ENCODE measurements at regions not wholly inside any gene's neighbourhood (a gene's known extent, or its start where the extent isn't known, plus 50 kb on each side); places are given as distances from the start of the nearest gene placed in this dataset.

GRCh38 chr17:12402963-12403622 is 262.6 kb upstream of the MYOCD start:
- H3K27ac Mint-ChIP-seq (ENCODE audit: unreplicated experiment) = no peak overlapping the region
- H3K4me3 Mint-ChIP-seq (ENCODE audit: low read depth, unreplicated experiment) = no peak overlapping the region

GRCh38 chr17:12403881-12404398 is 261.8 kb upstream of the MYOCD start:
- no TSS peak for BruUV-seq (replicated peaks)
- TF ChIP-seq CTCF (IDR thresholded peaks at IDR 0.05; ENCODE audit: unreplicated experiment) = no peak
- no peaks in the 10 kb centered on the region for H3K4me1 Mint-ChIP-seq (ENCODE audit: low read depth, unreplicated experiment)
- no peak overlapping the region for H3K4me3 Mint-ChIP-seq (ENCODE audit: low read depth, unreplicated experiment)
- no peaks in the 10 kb centered on the region for H3K36me3 Mint-ChIP-seq (ENCODE audit: insufficient read depth, unreplicated experiment)
- H3K9me3 Mint-ChIP-seq (ENCODE audit: low read depth, unreplicated experiment) = peaks cover 3% of the 10 kb centered on the region
- DNase-seq = no peak
- intact Hi-C loops (cut with micrococcal nuclease; ENCODE audit: unreplicated experiment) = no loop called here
- H3K27me3 Mint-ChIP-seq (ENCODE audit: unreplicated experiment) = no peaks in the 10 kb centered on the region
- no peak overlapping the region for H3K27ac Mint-ChIP-seq (ENCODE audit: unreplicated experiment)
- CTCF ChIA-PET = no interaction called here

More at GRCh38 chr17:12402963-12403622, 262.6 kb upstream of the MYOCD start:
- CTCF ChIA-PET = no interaction called here
- no peak for DNase-seq
- Mint-ChIP-seq H3K4me1 (ENCODE audit: low read depth, unreplicated experiment) (no peaks in the 10 kb centered on the region), H3K9me3 (ENCODE audit: low read depth, unreplicated experiment) (peaks cover 4% of the 10 kb centered on the region), H3K36me3 (ENCODE audit: insufficient read depth, unreplicated experiment) (no peaks in the 10 kb centered on the region), H3K27me3 (ENCODE audit: unreplicated experiment) (no peaks in the 10 kb centered on the region)
- TF ChIP-seq CTCF (IDR thresholded peaks at IDR 0.05; ENCODE audit: unreplicated experiment) = no peak
- intact Hi-C loops (cut with micrococcal nuclease; ENCODE audit: unreplicated experiment) = no loop called here
- BruUV-seq (replicated peaks) = no TSS peak

GRCh38 chr17:12406623-12407215 is 259.0 kb upstream of the MYOCD start:
- Mint-ChIP-seq H3K9me3 (ENCODE audit: low read depth, unreplicated experiment) (peaks cover 2% of the 10 kb centered on the region), H3K27ac (ENCODE audit: unreplicated experiment) (no peak overlapping the region), H3K4me3 (ENCODE audit: low read depth, unreplicated experiment) (no peak overlapping the region), H3K27me3 (ENCODE audit: unreplicated experiment) (no peaks in the 10 kb centered on the region), H3K4me1 (ENCODE audit: low read depth, unreplicated experiment) (no peaks in the 10 kb centered on the region), H3K36me3 (ENCODE audit: insufficient read depth, unreplicated experiment) (no peaks in the 10 kb centered on the region)
- intact Hi-C loops (cut with micrococcal nuclease; ENCODE audit: unreplicated experiment) = no loop called here
- no peak for DNase-seq
- BruUV-seq (replicated peaks) = no TSS peak
- CTCF ChIA-PET = no interaction called here
- TF ChIP-seq CTCF (IDR thresholded peaks at IDR 0.05; ENCODE audit: unreplicated experiment) = no peak

GRCh38 chr17:12407495-12408252 is 258.0 kb upstream of the MYOCD start:
- CTCF ChIA-PET = no interaction called here
- H3K36me3 Mint-ChIP-seq (ENCODE audit: insufficient read depth, unreplicated experiment) = no peaks in the 10 kb centered on the region
- H3K9me3 Mint-ChIP-seq (ENCODE audit: low read depth, unreplicated experiment) = peaks cover 2% of the 10 kb centered on the region
- DNase-seq = no peak
- no peaks in the 10 kb centered on the region for H3K4me1 Mint-ChIP-seq (ENCODE audit: low read depth, unreplicated experiment)
- no peak overlapping the region for H3K4me3 Mint-ChIP-seq (ENCODE audit: low read depth, unreplicated experiment)
- no peak for TF ChIP-seq CTCF (IDR thresholded peaks at IDR 0.05; ENCODE audit: unreplicated experiment)
- H3K27ac Mint-ChIP-seq (ENCODE audit: unreplicated experiment) = no peak overlapping the region
- intact Hi-C loops (cut with micrococcal nuclease; ENCODE audit: unreplicated experiment) = no loop called here
- BruUV-seq (replicated peaks) = no TSS peak
- H3K27me3 Mint-ChIP-seq (ENCODE audit: unreplicated experiment) = no peaks in the 10 kb centered on the region
